HCT116 (cell line): ENCODE measurements at regions not wholly inside any gene's neighbourhood (a gene's known extent, or its start where the extent isn't known, plus 50 kb on each side); places are given as distances from the start of the nearest gene placed in this dataset.

Experiments
- ATAC-seq: fragments of 200-7000 bp; cut with Tn5 transposase; 2 replicates; pipeline ENCODE4 v1.9.1; 2020; ENCODE audit warnings: mild to moderate bottlenecking, moderate library complexity
- BruUV-seq: library from RNA; stranded (reverse); fragments of 400-500 nt; replicated peaks from 2 replicates; lab custom pipeline; 2021; lab: Mats Ljungman, UMichigan
- CTCF ChIA-PET: fragments of 300-600 bp; sonication (Branson Sonifier 250); formaldehyde crosslinking; loops from one replicate; lab custom pipeline; 2021; ENCODE audit warnings: antibody characterized with exemption; lab: Charles Lee
- POLR2A ChIA-PET: fragments of 300-600, 350-600 bp; sonication (Branson Sonifier 250); formaldehyde crosslinking; loops from one replicate; lab custom pipeline; 2021; ENCODE audit warnings: antibody characterized with exemption; lab: Charles Lee
- RAD21 ChIA-PET, 2 experiments: fragments of 300-600 bp; sonication (Branson Sonifier 250); formaldehyde crosslinking; loops; one replicate each; lab custom pipeline; 2023; ENCODE audit warnings: low total read pairs in 2 of 2; ENCODE audit not compliant: uncharacterized antibody in 2 of 2, unreplicated experiment in 2 of 2, low non-redundant PET in 1 of 2; lab: Charles Lee
- DNase-seq: peaks from one replicate; pipeline ENCODE4 v3.0.0-alpha.2; 2010; ENCODE audit warnings: low read depth, low spot score
- H2AFZ ChIP-seq: fragments of 200-600 bp; shearing (Covaris generic), sonication (generic); 2 replicates; pipeline ENCODE4 v1.6.1; 2017; ENCODE audit warnings: low read depth, mixed run types, mixed read lengths, antibody characterized with exemption, low read length; ENCODE audit not compliant: poor library complexity, severe bottlenecking
- H3K27ac ChIP-seq: 2 replicates; pipeline ENCODE4 v1.5.1; 2012; ENCODE audit warnings: low read depth, low read length
- H3K27me3 ChIP-seq: fragments of 200-600 bp; sonication (generic); 2 replicates; pipeline ENCODE4 v1.6.1; 2016; ENCODE audit warnings: mixed run types, low read length, mixed read lengths; ENCODE audit not compliant: insufficient read depth
- H3K36me3 ChIP-seq, 2 experiments: fragments of 200-500 bp in 1 of 2; fragments of 200-600 bp in 1 of 2; sonication (Bioruptor generic) in 1 of 2; sonication (generic) in 1 of 2; 2 replicates each; pipeline versions ENCODE4 v1.5.1 to v1.6.1; 2014 to 2016; ENCODE audit warnings: low read length in 2 of 2, inconsistent platforms in 1 of 2, mixed read lengths in 1 of 2, mixed run types in 1 of 2; ENCODE audit not compliant: insufficient read depth in 2 of 2, control insufficient read depth in 1 of 2
- H3K4me1 ChIP-seq, 2 experiments: fragments of 200-600 bp in 1 of 2; sonication (generic) in 1 of 2; 2 replicates each; pipeline versions ENCODE4 v1.5.1 to v1.6.1; 2012 to 2017; ENCODE audit warnings: low read length in 2 of 2, inconsistent platforms in 1 of 2, mild to moderate bottlenecking in 1 of 2, mixed read lengths in 1 of 2, mixed run types in 1 of 2, moderate library complexity in 1 of 2; ENCODE audit not compliant: insufficient read depth in 2 of 2, control insufficient read depth in 1 of 2
- H3K4me2 ChIP-seq: fragments of 200-600 bp; sonication (generic); 2 replicates; pipeline ENCODE4 v1.6.1; 2017; ENCODE audit warnings: mixed run types, low read length, mixed read lengths
- H3K4me3 ChIP-seq, 2 experiments: fragments of 200-600 bp in 1 of 2; sonication (generic) in 1 of 2; replicated peaks in 1 of 2; 2 replicates each; pipeline ENCODE4 v1.5.1; 2011 to 2016; ENCODE audit warnings: low read length in 2 of 2, control low read depth in 1 of 2, low read depth in 1 of 2, mild to moderate bottlenecking in 1 of 2, mixed read lengths in 1 of 2, mixed run types in 1 of 2
- H3K79me2 ChIP-seq: fragments of 200-600 bp; sonication (generic); 2 replicates; pipeline ENCODE4 v1.6.1; 2017; ENCODE audit warnings: mild to moderate bottlenecking, mixed run types, low read length, moderate library complexity, mixed read lengths; ENCODE audit not compliant: insufficient read depth
- H3K9ac ChIP-seq: fragments of 200-600 bp; sonication (generic); 2 replicates; pipeline ENCODE4 v1.6.1; 2016; ENCODE audit warnings: low read length, mixed read lengths
- H3K9me2 ChIP-seq: fragments of 200-600 bp; sonication (generic), shearing (Covaris generic); 2 replicates; pipeline ENCODE4 v1.6.1; 2017; ENCODE audit warnings: mixed run types, mild to moderate bottlenecking, moderate library complexity; ENCODE audit not compliant: insufficient read depth
- H3K9me3 ChIP-seq, 2 experiments: fragments of 200-500 bp in 1 of 2; fragments of 200-600 bp in 1 of 2; sonication (Bioruptor generic) in 1 of 2; sonication (generic) in 1 of 2; 2 replicates each; pipeline ENCODE4 v1.6.1; 2014 to 2017; ENCODE audit warnings: low read length in 2 of 2, mixed read lengths in 2 of 2, inconsistent platforms in 1 of 2, low read depth in 1 of 2, mild to moderate bottlenecking in 1 of 2, mixed run types in 1 of 2, moderate library complexity in 1 of 2; ENCODE audit not compliant: control insufficient read depth in 1 of 2, insufficient read depth in 1 of 2
- H4K20me1 ChIP-seq: fragments of 200-600 bp; sonication (generic), shearing (Covaris generic); 2 replicates; pipeline ENCODE4 v1.6.1; 2017; ENCODE audit warnings: mixed run types, mild to moderate bottlenecking, moderate library complexity; ENCODE audit not compliant: insufficient read depth
- EGR1 ChIP-seq: IDR thresholded peaks from 2 replicates; pipeline ENCODE4 v1.6.1; 2012; ENCODE audit warnings: low read depth
- ELF1 ChIP-seq: IDR thresholded peaks from 2 replicates; pipeline ENCODE4 v1.6.1; 2012; ENCODE audit warnings: low read depth, borderline replicate concordance
- EZH2 ChIP-seq: fragments of 200-600 bp; sonication (generic); IDR thresholded peaks from 2 replicates; pipeline ENCODE4 v1.6.1; 2017; ENCODE audit warnings: antibody characterized with exemption, mixed run types
- JUND ChIP-seq: IDR thresholded peaks from 2 replicates; pipeline ENCODE4 v1.6.1; 2012
- POLR2A ChIP-seq: IDR thresholded peaks from 2 replicates; pipeline ENCODE4 v1.7.0; 2011; ENCODE audit warnings: borderline replicate concordance; ENCODE audit not compliant: insufficient read depth, insufficient read length; ENCODE audit errors: extremely low read depth
- POLR2AphosphoS5 ChIP-seq: IDR thresholded peaks from 2 replicates; pipeline ENCODE4 v1.6.1; 2011; ENCODE audit warnings: mild to moderate bottlenecking, low read depth, low read length, moderate library complexity
- RAD21 ChIP-seq: IDR thresholded peaks from 2 replicates; pipeline ENCODE4 v1.6.1; 2012; ENCODE audit warnings: low read depth, mild to moderate bottlenecking
- REST ChIP-seq: IDR thresholded peaks from 2 replicates; pipeline ENCODE4 v1.6.1; 2012; ENCODE audit warnings: low read depth
- SIN3A ChIP-seq: IDR thresholded peaks from 2 replicates; pipeline ENCODE4 v1.6.1; 2012; ENCODE audit warnings: low read depth
- SRF ChIP-seq: IDR thresholded peaks from 2 replicates; pipeline ENCODE4 v1.6.1; 2012; ENCODE audit warnings: low read depth
- ZFX ChIP-seq: fragments of 450-650 bp; IDR thresholded peaks from 2 replicates; pipeline ENCODE4 v1.6.1; 2017
- intact Hi-C: fragments of 100-400 bp; cut with micrococcal nuclease; formaldehyde crosslinking; loops from 2 replicates; pipeline ENCODE4 v1.10.0; 2022
- TF ChIP-seq, protein P1 (sequence below), 3 experiments: fragments of 200-600 bp in 1 of 3; sonication (generic) in 1 of 3; IDR thresholded peaks in 2 of 3; conservative IDR thresholded peaks in 1 of 3; 2 replicates each; pipeline ENCODE4 v1.5.1; 2012 to 2017; ENCODE audit warnings: low read depth in 2 of 3, low read length in 2 of 3, antibody characterized with exemption in 1 of 3, borderline replicate concordance in 1 of 3, control low read depth in 1 of 3, mild to moderate bottlenecking in 1 of 3, mixed read lengths in 1 of 3, mixed run types in 1 of 3, moderate library complexity in 1 of 3; ENCODE audit not compliant: insufficient read depth in 1 of 3

DNA sequence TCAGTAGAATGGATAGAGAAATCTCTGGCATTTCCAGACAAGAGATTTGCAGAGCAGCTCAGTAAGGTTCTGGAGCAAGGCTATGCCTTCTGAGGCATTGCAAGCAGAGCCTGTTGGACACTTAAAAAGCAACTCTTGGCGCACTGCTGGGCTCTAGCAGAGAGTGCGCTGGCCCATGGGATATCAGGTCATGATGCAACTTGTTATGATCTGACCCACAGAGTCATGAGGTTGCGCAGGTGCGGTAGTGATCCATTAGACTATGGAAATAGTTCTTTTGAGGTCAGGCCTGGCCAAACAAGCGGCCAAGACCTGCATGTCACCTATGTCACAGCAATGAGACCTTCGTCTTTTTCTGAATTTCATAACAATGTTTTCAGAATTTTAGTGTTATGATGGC, 168.6 kb downstream of the TMTC3 start:
- no peaks in the 10 kb centered on the region for H3K9me2 ChIP-seq
- no TSS peak for BruUV-seq
- no peak overlapping the region for H2AFZ ChIP-seq
- no peaks in the 10 kb centered on the region for H3K79me2 ChIP-seq
- H3K4me1 ChIP-seq = peaks cover 0 to 15% of the 10 kb centered on the region in 2 experiments; a peak in 2 of 4 replicates
- ATAC-seq (no peak), DNase-seq (no peak)
- H3K27me3 ChIP-seq = no peaks in the 10 kb centered on the region
- no peaks in the 10 kb centered on the region for H3K36me3 ChIP-seq
- H3K4me3 ChIP-seq = no peak overlapping the region
- no peaks in the 10 kb centered on the region for H4K20me1 ChIP-seq
- no peak overlapping the region for H3K9ac ChIP-seq
- intact Hi-C loops = no loop called here
- no peak overlapping the region for H3K27ac ChIP-seq
- ChIA-PET CTCF (no interaction called here), RAD21 (no interaction called here), POLR2A (no interaction called here)
- H3K4me2 ChIP-seq = no peak overlapping the region
- no peak for TF ChIP-seq POLR2AphosphoS5
- TF ChIP-seq, protein P1, sequence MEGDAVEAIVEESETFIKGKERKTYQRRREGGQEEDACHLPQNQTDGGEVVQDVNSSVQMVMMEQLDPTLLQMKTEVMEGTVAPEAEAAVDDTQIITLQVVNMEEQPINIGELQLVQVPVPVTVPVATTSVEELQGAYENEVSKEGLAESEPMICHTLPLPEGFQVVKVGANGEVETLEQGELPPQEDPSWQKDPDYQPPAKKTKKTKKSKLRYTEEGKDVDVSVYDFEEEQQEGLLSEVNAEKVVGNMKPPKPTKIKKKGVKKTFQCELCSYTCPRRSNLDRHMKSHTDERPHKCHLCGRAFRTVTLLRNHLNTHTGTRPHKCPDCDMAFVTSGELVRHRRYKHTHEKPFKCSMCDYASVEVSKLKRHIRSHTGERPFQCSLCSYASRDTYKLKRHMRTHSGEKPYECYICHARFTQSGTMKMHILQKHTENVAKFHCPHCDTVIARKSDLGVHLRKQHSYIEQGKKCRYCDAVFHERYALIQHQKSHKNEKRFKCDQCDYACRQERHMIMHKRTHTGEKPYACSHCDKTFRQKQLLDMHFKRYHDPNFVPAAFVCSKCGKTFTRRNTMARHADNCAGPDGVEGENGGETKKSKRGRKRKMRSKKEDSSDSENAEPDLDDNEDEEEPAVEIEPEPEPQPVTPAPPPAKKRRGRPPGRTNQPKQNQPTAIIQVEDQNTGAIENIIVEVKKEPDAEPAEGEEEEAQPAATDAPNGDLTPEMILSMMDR (IDR thresholded peaks at IDR 0.05 in 2 of 3, conservative IDR thresholded peaks at IDR 0.05 in 1 of 3; ENCODE audit: borderline replicate concordance in 1 of 3, insufficient read depth in 1 of 3, low read depth in 2 of 3, low read length in 2 of 3) = no peak
- no peak for TF ChIP-seq SRF
- TF ChIP-seq REST = no peak
- TF ChIP-seq POLR2A = no peak
- no peak for TF ChIP-seq SIN3A
- TF ChIP-seq RAD21 = no peak
- TF ChIP-seq EGR1 = no peak
- no peak for TF ChIP-seq JUND
- no peak for TF ChIP-seq ELF1
- no peak for TF ChIP-seq ZFX
- TF ChIP-seq EZH2 = no peak
- H3K9me3 ChIP-seq = no peaks in the 10 kb centered on the region
